LNCAP (cell line): ENCODE measurements at regions not wholly inside any gene's neighbourhood (a gene's known extent, or its start where the extent isn't known, plus 50 kb on each side); places are given as distances from the start of the nearest gene placed in this dataset.

ENCODE experiments used
- TF ChIP-seq, protein P1 (sequence below): fragments of 450-650 bp; IDR thresholded peaks from 2 replicates; pipeline ENCODE4 v1.5.1; 2017; ENCODE audit warnings: mild to moderate bottlenecking

DNA sequence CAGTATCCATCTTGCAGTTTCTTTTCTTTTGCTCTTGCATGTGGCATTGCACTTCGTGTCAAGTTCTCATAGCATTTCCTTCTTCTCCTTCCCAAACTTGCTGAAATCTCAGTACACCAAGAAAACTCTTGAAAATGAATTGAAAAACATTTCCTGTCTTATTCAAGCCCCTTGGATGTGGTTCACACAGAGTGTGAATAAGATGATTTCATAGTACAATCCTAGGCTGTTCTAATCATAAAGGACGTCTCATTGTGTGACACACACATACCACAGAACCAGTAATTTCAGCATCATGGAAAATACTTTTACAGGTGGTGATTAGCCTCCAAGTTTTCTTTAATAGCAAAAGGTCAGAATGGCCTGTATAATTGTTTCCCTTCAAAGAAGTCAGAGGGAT, 121.6 kb upstream of the AADACL2 start:
- TF ChIP-seq, protein P1, sequence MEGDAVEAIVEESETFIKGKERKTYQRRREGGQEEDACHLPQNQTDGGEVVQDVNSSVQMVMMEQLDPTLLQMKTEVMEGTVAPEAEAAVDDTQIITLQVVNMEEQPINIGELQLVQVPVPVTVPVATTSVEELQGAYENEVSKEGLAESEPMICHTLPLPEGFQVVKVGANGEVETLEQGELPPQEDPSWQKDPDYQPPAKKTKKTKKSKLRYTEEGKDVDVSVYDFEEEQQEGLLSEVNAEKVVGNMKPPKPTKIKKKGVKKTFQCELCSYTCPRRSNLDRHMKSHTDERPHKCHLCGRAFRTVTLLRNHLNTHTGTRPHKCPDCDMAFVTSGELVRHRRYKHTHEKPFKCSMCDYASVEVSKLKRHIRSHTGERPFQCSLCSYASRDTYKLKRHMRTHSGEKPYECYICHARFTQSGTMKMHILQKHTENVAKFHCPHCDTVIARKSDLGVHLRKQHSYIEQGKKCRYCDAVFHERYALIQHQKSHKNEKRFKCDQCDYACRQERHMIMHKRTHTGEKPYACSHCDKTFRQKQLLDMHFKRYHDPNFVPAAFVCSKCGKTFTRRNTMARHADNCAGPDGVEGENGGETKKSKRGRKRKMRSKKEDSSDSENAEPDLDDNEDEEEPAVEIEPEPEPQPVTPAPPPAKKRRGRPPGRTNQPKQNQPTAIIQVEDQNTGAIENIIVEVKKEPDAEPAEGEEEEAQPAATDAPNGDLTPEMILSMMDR, result no peak

DNA sequence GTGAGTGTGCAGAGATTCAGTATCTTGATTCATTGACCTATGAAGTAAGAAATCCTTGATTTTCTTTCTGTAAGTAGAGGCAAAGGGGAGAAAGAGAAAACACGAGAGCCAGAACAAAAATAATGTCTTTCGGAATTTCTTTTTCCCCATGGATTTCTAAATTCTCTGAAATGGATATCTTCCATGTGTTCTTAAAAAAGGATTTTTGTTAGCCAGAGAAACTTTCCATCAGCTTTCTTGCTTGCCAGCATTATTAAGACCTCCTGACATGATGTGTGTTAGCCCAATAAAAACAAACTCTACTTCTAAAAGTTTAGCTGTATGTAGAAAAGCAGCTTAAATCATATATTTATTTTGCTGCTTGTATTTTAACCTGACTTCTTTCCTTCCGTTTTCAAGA, 122.3 kb upstream of the AADACL2 start:
- TF ChIP-seq, protein P1, result no peak

DNA sequence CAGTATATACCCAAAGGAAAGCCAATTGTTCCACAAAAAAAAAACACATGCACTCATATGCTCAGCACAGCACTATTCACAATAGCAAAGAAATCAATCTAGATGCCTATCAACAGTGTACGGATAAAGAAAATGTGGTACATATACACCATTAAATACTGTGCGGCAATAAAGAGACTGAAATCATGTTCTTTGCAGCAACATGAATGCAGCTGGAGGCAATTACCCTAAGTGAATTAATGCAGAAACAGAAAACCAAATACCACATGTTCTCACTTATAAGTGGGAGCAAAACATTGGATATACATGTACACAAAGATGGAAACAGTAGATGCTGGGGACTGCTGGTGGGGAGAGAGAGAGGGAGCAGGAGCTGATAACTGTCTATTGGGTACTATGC, 124.2 kb upstream of the AADACL2 start:
- TF ChIP-seq, protein P1, result no peak

DNA sequence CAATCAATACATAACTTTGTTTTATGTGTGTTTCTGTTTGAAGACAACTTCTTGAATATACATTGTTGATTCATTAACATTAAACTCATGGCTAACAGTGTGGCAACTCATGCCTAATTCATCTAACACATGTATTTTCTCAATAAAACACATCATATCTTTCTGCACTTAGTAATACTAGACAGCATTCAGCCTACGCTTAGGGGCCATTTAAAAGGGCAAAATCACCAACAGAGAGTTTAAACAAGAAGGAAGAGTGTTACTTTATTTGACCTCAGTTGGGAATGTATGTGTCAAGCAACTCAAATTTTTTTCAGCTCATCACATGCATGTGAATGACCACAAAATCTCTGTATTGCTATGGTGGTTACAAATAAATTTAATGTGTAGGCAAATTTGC, 128.8 kb upstream of the AADACL2 start:
- TF ChIP-seq, protein P1, result no peak

DNA sequence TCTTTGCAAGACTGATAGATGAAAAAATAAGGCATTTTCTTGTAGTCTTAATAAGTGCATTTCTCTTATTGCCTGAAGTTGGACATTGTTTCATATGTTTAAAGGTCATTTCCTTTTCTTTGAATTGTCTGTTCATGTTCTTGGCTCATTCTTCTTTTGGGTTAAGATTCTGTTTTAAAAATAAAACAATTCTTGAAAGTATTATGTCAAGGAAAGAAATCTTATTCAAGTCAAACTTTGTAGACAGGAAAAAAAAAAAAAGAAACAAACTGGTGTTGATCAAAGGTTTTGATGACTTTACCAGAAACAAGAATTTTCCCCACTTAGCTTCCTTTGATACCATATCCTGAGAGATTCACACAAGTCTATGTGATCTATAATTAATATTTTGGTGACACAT, 132.9 kb upstream of the AADACL2 start:
- TF ChIP-seq, protein P1, result no peak

DNA sequence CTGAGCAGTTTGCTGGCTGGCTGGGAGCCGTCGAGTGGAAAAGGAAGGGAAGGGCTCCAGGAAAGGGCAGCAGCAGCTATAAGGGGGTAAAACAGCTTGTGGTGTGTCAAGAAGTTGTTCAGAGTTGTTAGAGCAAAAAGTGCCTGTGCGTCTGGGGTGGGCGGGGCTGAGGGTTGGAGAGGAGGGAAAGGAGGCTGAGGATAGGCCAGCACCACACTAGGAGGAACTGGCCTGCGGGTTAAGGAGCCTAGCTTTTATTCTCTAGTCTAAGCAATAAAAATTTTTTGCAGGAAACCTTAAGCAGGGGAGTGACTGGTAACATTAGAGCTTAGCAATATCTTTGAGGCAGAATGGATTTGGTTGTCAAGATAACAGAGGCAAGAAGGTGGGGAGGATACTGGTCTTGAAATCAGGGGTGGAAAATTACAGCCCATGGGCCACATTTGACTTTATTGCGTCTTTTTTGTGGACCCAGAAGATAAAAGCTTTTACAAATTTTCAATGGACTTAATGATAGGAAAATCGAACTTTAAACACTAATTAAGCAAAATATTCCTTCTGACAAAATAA, 134.5 kb upstream of the AADACL2 start:
- TF ChIP-seq, protein P1, result no peak

DNA sequence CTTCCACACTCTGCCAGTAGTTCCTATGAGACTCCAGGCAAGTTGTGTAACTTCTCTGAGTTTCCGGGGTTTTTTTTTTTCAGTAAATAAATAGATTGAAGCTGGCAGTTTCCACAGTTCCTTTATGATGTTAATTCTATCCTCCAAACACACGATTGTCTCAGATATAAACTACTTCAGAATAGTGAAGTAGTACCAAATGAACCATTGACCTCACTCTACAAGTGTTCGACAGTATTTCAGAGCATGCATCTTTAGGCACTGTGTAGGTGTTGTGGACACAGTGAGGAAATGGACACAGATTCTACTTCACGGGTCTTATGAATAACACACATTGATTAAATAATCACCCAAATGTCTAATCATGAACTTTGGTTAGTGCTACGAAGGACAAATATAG, 136.1 kb upstream of the IGSF10 start:
- TF ChIP-seq, protein P1, result no peak

DNA sequence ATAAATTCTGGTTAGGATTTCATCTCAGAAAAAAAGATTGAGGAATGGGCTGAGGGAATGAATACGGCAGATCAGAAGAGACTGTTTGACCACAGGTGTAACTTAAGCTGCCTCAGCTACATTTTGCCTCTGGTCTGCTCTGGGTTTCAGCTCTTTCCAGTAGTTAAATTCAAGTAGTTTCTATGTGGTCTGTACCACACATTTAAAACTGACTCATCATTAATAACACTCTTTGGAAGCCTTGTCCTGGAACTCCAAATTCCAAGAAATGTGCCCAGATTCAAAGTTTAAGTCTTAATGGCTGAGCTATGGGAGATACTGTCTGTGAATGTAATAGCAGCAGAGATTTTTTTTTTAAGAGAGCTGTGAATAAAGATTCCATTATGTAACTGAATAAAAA, 133.1 kb upstream of the IGSF10 start:
- TF ChIP-seq, protein P1, result no peak
